GM12864 (cell line): ENCODE measurements at regions not wholly inside any gene's neighbourhood (a gene's known extent, or its start where the extent isn't known, plus 50 kb on each side); places are given as distances from the start of the nearest gene placed in this dataset.
"Not testable (repeated sequence)": the region's sequence is repeated elsewhere in the genome, so short reads cannot be mapped to it uniquely, and the experiment has no call there.

ENCODE experiments used
- DNase-seq: peaks from one replicate; pipeline ENCODE4 v3.0.0-alpha.2; 2011; ENCODE audit warnings: low read depth
- H3K4me3 ChIP-seq: 2 replicates; pipeline ENCODE4 v1.5.1; 2011; ENCODE audit warnings: mild to moderate bottlenecking, low read depth, low read length, control low read depth
- TF ChIP-seq, protein P1 (sequence below): IDR thresholded peaks from 2 replicates; pipeline ENCODE4 v1.5.1; 2011; ENCODE audit warnings: low read depth, mild to moderate bottlenecking, moderate library complexity, low read length, control low read depth, inconsistent platforms; ENCODE audit errors: missing control alignments

DNA sequence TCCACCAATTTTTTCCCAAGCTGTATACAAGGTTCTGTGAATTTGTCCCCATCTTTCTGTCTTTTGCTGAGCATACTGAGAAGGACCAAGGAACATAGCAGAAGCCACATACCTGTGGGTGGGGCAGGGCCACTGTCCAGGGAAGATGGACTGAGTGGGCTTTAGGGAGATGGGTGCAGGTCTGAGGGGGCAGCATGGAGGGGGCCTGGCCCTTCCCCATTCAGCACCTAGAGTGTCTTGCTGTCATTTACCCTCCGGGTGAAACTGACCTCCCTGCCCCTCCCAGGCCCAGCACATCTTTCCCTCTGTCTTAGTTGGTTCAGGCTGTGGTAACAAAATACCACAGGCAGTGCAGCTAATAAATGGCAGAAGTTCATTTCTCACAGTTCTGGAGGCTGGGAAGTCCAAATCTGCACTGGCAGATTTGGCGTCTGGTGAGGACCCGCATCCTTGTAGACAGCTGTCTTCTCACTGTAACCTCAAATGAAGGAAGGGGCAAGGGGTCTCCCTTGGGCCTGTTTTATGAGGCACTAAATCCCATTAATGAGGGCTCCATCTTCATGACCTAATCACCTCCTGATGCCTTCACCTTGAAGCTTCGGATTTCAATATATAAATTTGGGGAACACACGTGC, 180.0 kb upstream of the SMAD3 start:
- TF ChIP-seq, protein P1, sequence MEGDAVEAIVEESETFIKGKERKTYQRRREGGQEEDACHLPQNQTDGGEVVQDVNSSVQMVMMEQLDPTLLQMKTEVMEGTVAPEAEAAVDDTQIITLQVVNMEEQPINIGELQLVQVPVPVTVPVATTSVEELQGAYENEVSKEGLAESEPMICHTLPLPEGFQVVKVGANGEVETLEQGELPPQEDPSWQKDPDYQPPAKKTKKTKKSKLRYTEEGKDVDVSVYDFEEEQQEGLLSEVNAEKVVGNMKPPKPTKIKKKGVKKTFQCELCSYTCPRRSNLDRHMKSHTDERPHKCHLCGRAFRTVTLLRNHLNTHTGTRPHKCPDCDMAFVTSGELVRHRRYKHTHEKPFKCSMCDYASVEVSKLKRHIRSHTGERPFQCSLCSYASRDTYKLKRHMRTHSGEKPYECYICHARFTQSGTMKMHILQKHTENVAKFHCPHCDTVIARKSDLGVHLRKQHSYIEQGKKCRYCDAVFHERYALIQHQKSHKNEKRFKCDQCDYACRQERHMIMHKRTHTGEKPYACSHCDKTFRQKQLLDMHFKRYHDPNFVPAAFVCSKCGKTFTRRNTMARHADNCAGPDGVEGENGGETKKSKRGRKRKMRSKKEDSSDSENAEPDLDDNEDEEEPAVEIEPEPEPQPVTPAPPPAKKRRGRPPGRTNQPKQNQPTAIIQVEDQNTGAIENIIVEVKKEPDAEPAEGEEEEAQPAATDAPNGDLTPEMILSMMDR, result no peak
- H3K4me3 ChIP-seq, result no peak overlapping the region
- no peak for DNase-seq

DNA sequence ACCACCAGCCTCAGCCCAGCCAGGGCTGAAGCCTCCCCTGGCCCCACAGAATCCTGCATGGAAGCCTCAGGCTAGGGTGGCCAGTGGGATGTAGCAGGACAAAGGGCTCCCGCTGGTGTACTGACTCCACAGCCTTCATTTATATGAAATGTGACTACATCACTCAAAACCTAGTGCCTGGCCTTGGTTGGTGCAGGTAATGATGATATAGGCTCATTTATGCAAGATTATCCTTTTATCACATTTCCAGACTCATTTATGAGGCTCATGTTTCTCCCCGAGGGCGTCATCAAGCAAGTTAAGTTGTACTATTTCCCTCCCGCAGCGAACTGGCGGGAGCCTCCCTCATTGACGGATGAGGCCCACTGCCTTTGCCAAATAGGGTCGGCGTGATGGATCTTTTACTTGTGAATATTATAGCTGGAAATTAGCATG, 179.1 kb upstream of the SMAD3 start:
- H3K4me3 ChIP-seq, result no peak overlapping the region
- TF ChIP-seq, protein P1, result no peak
- no peak for DNase-seq

DNA sequence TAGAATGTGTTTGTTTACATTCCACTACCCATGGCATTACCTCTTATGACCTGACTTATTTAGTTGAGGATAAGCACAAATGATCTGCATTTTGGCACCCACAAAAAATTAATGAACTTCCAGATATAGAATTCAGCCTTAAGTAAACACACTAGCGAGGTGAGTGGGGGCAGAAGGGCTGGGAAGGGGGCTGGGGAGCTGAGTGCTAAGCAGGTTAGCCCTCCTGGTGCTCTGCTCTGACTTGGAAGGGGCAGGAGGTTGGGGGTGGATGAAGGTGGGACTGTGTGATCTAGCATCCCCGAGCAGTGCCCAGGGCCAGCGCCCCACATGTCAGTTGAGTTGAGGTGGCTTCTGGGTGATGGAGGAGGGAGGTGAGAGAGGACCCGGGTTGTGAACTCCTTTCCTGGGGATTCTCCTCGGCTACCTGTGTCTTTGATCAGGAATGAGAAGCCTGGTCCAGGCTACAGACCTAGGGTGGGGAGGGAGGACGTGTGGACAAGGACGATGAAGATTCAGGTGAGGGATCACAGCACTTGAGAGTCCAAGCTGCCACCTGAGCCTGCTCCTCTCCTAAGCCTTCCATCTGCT, 178.6 kb upstream of the SMAD3 start:
- DNase-seq, result no peak

DNA sequence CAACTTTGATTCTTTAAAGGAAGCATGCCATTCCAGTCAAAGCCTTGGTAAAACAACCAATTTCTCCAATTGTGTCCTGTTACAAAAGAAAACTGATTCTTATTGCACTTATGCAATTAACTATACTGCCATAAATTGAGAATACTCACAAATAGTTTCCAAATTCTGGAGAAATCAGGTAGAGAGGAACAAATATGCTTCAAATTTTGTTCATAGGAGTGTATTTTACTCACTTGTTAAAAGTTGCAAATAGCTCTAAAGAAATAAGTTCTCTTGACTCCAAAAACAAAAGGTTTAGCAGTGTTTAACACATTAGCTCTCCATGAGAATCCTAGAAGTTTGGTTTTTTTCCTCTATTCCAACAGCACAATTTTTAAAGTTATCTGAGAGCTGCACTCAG, 176.1 kb upstream of the SMAD3 start:
- H3K4me3 ChIP-seq, DNase-seq: not testable (repeated sequence)

More for the DNA sequence above, 178.6 kb upstream of the SMAD3 start:
- TF ChIP-seq, protein P1, result no peak
- no peak overlapping the region for H3K4me3 ChIP-seq

DNA sequence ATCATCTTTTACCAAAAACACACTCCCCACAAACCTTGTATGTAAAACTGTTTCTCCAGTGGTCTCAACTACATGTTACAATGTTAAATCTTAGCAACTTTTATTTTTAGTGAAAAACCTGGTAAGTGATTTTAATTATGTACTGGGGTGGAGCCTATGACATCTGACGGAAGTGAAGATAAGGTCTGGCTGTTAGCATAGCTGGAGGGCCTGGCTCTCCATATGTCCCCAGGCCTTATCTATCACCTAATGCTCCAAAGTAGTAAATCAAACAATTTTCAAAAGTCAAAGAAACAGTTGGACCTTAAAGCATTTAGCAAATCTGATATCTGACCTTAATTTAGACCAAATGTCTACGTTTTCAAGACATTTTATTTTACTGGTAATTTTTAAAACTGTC, 173.6 kb upstream of the SMAD3 start:
- TF ChIP-seq, protein P1, result no peak
- H3K4me3 ChIP-seq, result no peak overlapping the region
- DNase-seq, result no peak

DNA sequence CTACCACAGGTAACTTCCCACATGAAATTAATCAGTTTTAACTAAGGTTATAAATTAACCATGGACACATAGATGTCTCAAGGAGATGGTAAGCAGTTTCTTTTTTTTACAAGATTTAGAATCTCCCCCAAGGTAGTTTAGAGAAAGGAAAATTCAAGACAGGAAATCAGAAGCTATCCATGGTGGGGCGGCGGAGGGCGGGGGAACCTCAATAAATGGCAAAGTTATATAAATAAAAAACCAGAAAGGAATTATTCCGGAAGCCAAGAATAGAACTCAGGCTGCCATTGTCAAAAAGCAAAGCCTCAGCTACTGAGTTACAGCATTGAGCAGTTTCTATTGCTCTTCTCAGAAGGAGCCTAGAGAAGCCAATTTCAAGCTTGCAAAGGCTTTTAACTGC, 172.1 kb upstream of the SMAD3 start:
- DNase-seq, result no peak
- TF ChIP-seq, protein P1, result no peak
- H3K4me3 ChIP-seq, result no peak overlapping the region

DNA sequence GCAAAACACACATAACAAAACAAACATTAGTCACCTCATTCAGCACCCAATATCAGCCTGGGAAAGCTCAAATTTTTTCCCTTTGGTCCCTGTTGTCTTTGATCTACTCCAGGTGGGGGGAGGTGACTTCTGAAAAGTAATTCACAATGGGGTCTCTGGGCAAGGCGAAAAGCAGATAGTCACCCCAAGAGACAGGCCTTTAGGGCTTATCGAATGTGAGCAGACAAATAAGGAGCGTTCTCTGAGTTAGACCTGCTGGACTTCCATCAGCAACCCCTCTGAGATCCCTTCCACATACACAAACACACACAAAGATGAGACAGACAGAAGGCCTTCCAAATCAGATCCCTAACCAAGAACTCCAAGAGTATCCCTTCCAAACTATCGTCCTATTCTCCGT, 171.0 kb upstream of the SMAD3 start:
- no peak for DNase-seq
- no peak overlapping the region for H3K4me3 ChIP-seq
- TF ChIP-seq, protein P1, result no peak
